Keratinocyte (primary cell): ENCODE measurements at regions not wholly inside any gene's neighbourhood (a gene's known extent, or its start where the extent isn't known, plus 50 kb on each side); places are given as distances from the start of the nearest gene placed in this dataset.

Experiments used
- EZH2 ChIP-seq: IDR thresholded peaks from one replicate; pipeline ENCODE4 v1.6.1; 2012; ENCODE audit warnings: inconsistent platforms, mild to moderate bottlenecking, low read length, moderate library complexity
- TF ChIP-seq, protein P1 (sequence below), 3 experiments: IDR thresholded peaks in 1 of 3; conservative IDR thresholded peaks in 1 of 3; optimal IDR thresholded peaks in 1 of 3; 2 replicates in 2 of 3; 3 replicates in 1 of 3; pipeline versions ENCODE3 to v1.5.1; 2011; ENCODE audit warnings: low read length in 3 of 3, mild to moderate bottlenecking in 3 of 3, moderate library complexity in 2 of 3, control low read depth in 1 of 3, inconsistent platforms in 1 of 3; ENCODE audit not compliant: insufficient read depth in 2 of 3; ENCODE audit errors: extremely low read depth in 1 of 3

DNA sequence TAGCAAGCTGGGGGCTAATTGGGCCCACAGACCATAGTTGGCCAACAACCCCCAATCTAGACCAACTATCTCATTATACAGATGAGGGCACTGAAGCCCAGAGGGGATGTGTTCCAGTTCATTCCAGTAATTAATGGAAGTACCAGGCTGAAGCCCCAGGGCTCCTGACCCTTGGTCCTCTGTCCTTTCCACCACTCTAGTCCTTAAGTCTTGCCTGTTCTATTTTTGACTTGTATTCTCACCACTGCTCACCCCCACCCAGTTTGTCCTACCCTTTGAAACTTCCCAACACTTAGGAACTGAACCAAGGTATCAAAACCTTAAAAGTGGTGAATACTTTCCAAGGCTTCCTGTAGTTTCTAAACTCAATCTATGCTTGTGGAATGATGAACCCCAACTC, 407.4 kb downstream of the ENC1 start:
- TF ChIP-seq, protein P1, sequence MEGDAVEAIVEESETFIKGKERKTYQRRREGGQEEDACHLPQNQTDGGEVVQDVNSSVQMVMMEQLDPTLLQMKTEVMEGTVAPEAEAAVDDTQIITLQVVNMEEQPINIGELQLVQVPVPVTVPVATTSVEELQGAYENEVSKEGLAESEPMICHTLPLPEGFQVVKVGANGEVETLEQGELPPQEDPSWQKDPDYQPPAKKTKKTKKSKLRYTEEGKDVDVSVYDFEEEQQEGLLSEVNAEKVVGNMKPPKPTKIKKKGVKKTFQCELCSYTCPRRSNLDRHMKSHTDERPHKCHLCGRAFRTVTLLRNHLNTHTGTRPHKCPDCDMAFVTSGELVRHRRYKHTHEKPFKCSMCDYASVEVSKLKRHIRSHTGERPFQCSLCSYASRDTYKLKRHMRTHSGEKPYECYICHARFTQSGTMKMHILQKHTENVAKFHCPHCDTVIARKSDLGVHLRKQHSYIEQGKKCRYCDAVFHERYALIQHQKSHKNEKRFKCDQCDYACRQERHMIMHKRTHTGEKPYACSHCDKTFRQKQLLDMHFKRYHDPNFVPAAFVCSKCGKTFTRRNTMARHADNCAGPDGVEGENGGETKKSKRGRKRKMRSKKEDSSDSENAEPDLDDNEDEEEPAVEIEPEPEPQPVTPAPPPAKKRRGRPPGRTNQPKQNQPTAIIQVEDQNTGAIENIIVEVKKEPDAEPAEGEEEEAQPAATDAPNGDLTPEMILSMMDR (optimal IDR thresholded peaks at IDR 0.05 in 1 of 3, IDR thresholded peaks at IDR 0.05 in 1 of 3, conservative IDR thresholded peaks at IDR 0.05 in 1 of 3; ENCODE audit: extremely low read depth in 1 of 3, insufficient read depth in 2 of 3, low read length in 3 of 3), result no peak
- TF ChIP-seq EZH2, result no peak
